Keratinocyte (primary cell): ENCODE measurements at regions not wholly inside any gene's neighbourhood (a gene's known extent, or its start where the extent isn't known, plus 50 kb on each side); places are given as distances from the start of the nearest gene placed in this dataset.
"Not testable (repeated sequence)": the region's sequence is repeated elsewhere in the genome, so short reads cannot be mapped to it uniquely, and the experiment has no call there.

Experiments
- EZH2 ChIP-seq: IDR thresholded peaks from one replicate; pipeline ENCODE4 v1.6.1; 2012; ENCODE audit warnings: inconsistent platforms, mild to moderate bottlenecking, low read length, moderate library complexity
- TF ChIP-seq, protein P1 (sequence below), 3 experiments: IDR thresholded peaks in 1 of 3; conservative IDR thresholded peaks in 1 of 3; optimal IDR thresholded peaks in 1 of 3; 2 replicates in 2 of 3; 3 replicates in 1 of 3; pipeline versions ENCODE3 to v1.5.1; 2011; ENCODE audit warnings: low read length in 3 of 3, mild to moderate bottlenecking in 3 of 3, moderate library complexity in 2 of 3, control low read depth in 1 of 3, inconsistent platforms in 1 of 3; ENCODE audit not compliant: insufficient read depth in 2 of 3; ENCODE audit errors: extremely low read depth in 1 of 3

DNA sequence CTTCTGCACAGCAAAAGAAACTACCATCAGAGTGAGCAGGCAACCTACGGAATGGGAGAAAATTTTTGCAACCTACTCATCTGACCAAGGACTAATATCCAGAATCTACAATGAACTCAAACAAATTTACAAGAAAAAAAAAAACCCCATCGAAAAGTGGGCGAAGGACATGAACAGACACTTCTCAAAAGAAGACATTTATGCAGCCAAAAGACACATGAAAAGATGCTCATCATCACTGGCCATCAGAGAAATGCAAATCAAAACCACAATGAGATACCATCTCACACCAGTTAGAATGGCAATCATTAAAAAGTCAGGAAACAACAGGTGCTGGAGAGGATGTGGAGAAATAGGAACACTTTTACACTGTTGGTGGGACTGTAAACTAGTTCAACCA is 164.6 kb downstream of the AHSP start:
- TF ChIP-seq, protein P1, sequence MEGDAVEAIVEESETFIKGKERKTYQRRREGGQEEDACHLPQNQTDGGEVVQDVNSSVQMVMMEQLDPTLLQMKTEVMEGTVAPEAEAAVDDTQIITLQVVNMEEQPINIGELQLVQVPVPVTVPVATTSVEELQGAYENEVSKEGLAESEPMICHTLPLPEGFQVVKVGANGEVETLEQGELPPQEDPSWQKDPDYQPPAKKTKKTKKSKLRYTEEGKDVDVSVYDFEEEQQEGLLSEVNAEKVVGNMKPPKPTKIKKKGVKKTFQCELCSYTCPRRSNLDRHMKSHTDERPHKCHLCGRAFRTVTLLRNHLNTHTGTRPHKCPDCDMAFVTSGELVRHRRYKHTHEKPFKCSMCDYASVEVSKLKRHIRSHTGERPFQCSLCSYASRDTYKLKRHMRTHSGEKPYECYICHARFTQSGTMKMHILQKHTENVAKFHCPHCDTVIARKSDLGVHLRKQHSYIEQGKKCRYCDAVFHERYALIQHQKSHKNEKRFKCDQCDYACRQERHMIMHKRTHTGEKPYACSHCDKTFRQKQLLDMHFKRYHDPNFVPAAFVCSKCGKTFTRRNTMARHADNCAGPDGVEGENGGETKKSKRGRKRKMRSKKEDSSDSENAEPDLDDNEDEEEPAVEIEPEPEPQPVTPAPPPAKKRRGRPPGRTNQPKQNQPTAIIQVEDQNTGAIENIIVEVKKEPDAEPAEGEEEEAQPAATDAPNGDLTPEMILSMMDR (optimal IDR thresholded peaks at IDR 0.05 in 1 of 3, IDR thresholded peaks at IDR 0.05 in 1 of 3, conservative IDR thresholded peaks at IDR 0.05 in 1 of 3; ENCODE audit: extremely low read depth in 1 of 3, insufficient read depth in 2 of 3, low read length in 3 of 3), result not testable (repeated sequence)
- TF ChIP-seq EZH2, result not testable (repeated sequence)
